Stimulated activated CD4-positive, alpha-beta T cell treated with anti-CD3 and anti-CD28 coated beads, Interleukin-2, amount 100 ng/mL, for 24 hours (primary cell): ENCODE measurements at regions not wholly inside any gene's neighbourhood (a gene's known extent, or its start where the extent isn't known, plus 50 kb on each side); places are given as distances from the start of the nearest gene placed in this dataset.

Source experiments
- DNase-seq, 2 donors: peaks; one replicate each; pipeline ENCODE4 v3.0.0-alpha.2; 2020

DNA sequence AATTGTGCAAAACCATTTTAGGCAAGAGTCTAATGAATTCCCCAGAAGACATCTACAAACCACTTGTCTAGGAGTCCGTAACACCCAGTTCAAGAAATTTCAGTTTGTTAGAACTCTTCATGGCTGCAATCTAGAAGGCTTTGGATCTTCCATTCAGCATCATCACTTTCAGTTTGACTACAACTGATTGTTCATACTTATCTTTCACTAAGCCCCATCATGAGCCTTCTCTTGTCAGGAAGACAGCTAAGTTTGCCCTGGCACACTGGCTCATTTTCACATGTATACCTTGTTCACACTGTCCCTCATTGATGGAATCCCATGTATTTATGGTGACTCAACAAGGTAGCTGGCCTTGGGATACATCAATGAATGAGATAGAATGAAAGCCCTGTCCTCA, 898.4 kb upstream of the CELF4 start:
- DNase-seq: no peak

DNA sequence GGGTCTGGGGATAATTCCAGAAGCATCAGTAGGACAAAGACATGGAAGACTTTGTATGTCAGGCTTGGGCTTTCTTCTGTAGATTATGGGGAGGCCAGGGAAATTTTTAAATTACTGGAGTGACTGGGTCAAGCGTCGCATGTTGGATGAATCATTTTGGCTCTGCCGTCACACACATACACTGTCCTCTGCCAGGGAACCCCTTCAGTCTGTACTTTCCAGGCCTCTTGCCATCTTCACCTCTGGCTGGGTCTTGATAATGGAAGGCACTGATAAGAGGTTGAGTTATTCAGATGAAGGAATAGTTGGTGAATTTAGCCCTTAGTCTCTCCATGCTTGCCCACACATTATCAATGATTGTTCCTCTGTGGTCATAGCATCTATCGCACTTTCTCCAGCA, 895.1 kb upstream of the CELF4 start:
- DNase-seq: no peak

DNA sequence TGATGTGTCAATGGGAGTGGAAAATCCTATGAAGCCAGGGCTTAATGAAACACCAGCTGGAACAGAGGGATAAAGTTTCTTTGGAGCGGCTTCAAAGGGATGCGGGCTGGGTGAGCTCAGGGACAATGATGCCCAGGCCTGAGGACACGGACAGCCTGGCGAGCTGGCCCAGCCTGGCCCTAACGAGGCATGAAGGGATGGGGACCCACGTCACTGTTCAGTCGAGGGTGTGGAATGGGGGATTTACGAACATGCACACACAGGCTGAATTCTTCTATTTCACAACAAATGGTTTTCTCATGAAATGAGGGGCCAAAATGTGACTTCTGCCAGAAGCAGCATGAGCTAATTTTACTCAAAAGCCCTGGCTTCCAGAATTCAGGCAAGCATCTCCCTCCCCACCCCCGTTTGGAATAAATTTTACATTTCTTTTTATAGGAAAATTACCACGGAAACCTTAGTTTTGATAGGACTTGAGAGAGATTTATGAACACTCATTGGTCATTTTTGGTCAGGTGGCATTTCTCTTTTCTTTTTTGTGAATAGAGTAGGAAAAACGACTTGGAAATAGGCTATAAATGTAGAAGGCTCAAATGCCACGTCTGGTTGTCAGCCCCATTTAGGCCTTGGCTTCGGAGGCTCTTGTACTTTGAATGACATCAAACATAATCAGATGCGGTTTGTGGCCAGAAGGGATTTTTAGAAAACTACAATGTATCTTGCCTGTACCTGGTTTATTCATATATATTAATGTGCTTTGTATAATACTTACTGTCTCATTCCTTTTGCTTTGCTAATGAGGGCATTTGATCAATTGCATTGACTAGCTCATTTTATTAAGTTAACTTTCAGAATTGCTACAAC, 893.8 kb upstream of the CELF4 start:
- DNase-seq: no peak

DNA sequence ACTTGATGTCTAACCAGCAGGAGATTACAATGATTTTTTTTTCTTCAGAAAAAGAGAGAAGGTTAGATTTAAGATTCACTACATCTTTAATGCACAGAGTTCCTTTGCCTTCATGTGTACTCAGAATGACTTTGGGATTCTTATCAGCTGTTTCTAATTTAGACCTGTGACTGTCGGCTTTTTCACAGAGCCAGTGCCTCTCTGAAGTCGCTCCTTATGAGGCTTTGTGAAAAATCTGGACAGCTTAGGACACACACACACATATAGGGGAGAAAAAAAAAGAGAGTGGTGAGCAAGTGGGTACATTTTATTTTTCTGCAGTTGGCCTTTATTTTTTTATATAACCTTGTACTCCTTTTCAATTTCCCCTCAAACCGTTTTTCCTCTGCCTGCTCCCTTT, 893.1 kb upstream of the CELF4 start:
- DNase-seq: no peak

DNA sequence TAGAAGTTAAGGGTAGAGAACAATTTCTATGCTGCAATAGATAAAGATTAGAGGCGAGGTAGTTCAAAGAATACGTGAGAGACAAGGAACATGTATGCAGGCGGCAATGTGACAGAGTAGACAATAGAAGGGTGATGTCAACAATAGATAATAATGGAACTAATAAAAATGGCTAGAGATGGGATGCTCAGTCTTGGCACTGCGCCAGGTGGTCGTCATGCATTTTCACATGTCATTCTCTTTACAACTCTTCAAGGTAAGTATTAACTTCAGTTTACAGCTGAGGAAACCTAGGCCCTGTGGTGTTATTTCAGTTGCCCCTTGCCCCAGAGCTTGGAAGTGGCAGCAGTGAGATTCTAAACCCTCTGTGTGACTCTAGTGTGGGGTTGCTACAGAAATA, 890.7 kb upstream of the CELF4 start:
- DNase-seq: no peak

DNA sequence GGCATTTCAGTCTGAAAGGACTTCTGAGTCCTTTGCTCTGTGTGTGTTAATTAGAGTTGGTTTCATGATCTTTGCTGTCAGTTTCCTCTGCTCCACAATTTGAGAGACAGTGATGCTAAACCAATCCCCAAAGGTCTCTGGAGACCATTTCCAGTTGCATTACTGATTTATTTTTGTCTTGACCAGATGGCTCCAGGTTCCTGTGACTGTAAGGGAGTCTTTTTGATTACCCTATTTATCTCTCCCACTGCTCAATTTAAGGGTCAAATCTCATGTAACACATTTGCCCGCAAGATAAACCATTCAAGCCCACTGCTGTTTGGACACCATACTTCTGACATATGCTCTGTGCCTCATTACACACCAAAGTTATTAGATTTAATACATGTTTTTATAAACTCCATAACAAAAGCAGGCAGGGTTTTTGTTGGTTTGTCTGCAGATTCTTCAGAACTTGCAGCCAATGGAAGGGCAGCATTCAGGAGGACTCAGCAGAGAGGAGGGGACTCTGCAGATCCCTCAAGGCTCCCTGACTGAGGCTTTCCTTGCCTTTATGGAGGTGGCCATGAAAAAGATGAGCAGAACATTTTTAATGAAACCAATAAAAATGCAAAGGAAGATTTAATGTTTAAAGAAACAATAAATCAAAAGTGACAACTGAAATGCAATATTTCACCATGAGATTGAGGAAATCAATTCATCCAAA, 889.3 kb upstream of the CELF4 start:
- no peak for DNase-seq

DNA sequence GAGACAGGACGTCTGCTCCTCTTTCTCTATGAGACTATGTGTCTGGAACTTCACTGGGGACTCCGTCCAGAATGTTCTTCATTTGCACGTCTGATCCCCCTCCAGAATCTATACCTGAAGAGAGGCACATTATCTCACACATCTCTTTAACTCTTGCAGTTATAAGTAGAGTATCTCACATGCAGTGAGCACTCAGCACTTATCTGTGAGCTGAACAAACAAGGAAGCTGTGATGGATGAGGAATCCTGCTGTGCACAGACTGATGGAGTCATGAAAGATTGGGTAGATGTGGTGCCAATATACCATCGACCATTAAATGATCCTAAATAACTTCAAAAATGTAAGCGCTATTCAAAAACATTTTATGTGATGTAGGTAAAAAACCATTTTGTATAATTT, 888.3 kb upstream of the CELF4 start:
- DNase-seq: no peak

DNA sequence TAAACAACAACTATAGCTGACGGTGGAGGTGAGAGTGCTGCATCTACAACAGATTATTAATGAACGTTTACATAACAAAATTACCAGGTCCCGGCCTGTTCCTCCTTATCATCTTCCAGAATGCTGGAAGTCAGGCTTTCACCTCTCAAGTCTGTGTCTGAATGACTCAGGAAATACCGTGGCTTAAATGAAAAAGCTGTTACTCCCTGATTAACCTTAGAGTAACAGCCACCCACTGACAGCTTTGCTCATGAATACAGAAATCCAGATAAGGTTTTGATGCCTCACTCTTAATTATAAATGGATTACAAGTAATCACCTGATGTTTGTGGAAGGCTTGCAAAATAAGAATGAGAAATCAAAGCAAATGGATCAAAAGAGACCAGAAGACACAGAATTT, 885.3 kb upstream of the CELF4 start:
- DNase-seq: no peak

DNA sequence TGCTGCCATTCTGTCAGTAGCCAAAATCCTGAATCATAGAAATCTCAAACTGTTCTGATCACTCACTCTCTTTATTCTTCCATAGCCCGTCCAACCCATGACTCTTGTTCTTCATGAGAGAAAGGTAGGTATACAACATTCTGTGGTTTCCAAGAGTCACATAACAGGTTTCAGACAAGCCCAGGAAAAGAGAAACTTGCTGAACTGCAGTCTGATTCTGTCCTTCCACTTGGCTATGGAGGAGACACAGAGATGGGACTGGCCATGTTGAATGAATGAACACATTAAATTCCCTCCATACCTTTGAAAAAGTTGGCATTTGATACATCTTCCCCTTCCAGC, 880.2 kb upstream of the CELF4 start:
- DNase-seq: no peak

DNA sequence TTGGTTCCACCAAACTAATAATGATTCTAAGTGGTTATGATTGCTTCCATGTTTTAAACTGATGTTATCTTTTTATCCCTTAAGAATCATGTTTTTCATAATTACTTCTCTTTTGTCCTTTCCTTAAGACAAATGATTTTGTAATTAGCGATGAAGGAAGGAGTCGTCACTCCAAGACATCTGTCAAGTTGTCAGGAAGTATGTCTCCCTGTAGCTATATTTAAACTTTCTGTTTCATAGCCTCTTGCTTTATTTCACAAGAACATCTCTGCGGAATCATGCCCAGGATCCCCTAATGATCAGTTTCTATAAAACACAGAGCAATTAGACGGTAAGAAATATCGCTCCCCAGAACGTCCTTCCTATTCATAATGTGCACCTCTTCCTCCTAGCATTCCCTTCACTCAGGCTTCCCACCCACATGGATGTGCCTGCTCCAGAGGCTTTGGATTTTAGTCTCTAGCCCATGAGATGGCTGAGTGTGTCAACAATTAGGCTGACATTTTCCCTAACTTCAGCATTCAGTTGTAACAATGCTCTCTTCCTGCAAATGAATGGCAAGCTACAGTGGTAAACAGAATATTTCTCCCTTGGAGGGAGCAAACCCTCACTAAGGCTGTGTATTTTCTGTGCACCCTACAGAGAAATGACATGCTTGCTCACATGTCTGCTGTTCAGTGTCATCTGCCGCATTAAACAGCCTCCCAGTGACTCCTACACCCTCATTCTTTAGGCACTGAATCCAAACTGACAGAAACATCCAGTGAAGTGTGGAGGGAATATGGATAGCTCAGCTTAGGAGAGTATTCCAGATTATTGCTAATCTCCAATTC, 879.6 kb upstream of the CELF4 start:
- no peak for DNase-seq

DNA sequence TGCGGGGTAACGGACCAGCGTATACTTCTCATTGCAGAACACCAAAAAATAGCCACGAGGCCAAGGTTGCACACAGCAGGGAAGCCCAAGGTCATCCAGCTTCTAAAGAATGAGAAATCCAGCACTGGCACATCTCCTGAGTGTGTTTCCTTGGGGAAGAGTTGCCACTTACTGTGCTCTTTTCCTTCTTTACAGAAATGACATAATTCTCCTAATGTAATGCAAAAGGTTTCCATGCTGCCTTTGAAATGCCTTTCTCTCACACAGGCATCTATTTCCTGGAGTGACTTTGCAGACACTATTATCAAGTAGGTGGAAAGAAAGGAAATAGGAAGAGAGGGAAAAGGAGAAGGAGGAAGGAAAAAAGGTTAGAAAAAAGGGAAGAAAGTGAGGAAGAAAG, 862.1 kb upstream of the CELF4 start:
- no peak for DNase-seq

DNA sequence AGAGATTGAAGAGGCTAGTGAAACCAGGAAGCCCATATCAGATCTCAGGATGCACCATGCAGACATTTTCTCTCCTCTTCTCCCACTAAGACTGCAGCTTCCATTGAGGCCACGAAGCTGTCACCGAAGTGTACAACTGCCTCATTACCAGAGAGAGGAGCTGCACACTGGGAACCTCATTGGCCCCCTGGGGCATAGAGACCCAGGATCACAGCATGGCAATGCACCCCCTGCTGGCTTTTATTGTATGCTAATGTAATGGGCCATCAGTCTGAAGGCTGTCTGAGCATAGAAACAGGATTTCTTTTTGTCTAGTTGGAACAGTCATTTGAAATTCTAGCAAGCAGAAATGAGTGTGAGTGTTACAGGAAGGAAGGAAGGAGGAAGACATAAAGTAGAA, 861.6 kb upstream of the CELF4 start:
- no peak for DNase-seq

DNA sequence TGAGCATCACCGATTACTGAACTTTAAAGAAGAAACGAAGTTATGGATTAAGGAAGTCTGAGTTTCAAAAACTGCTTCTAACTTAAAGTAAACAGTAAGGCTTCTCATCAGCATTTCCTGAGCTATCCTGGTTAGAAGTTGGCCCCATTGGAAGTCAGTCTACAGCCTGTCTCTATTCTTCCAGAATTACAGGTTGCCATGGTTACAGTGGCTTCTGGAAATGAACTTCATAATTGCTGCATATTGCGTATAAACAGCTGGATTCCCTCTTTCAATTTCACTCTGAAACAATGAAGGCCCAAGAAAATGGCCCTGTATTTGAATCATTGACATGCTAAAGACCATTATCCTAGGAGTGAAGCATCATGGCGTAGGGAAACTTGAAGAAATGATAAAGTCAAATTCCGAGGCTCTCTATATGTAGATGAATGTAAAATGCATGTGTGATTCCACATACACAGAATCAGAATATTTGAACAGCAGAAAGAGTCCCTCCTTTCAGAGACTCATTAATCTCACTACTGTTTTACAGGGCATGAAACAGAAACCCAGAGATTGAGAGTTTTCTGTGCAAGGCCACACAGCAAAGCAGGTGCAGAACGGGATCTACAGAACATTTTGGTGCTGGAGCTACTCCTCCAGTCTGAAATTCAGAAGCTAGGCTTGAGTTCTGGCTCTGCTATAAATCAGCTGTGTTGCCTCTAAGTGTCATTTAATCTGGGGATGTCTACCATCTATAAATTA, 856.4 kb upstream of the CELF4 start:
- no peak for DNase-seq

DNA sequence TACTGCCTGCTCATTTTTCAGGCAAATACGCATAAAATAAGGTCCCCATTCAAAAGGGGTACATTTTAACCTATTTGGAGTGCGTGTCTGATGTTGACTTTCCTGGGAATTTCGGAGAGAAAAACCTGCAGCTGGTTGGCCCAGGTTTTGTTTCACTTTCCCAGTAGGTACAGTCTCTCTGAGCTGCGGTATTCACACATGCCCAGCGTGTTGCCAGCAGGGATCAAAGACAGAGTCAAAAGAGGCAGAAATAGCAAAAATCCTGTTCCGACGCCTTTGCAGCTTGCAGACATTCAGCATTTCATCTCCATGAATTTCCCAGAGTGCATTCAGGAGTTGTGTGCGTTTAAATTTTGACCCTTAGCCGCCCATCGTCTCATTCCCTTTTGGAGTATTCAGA, 855.4 kb upstream of the CELF4 start:
- DNase-seq: no peak

DNA sequence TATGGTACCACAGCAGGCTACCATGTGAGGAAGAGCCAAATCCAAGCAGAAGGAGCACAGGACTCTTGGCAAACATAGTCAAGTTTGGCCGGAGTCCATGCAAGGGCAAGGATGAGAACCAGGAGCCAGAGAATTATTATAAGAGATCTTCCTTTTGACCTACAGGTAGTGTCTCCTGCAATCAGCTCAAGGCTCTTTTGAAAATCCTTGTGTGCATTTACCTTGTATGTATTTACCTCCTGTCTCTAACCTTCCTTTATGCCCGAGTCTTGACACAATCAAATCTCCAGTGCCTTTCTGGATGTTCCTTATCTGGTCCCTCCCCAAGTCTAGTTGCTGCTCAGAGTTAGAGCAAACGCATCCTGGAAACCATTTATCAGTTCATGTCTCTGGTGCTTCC, 855.0 kb upstream of the CELF4 start:
- DNase-seq: no peak

DNA sequence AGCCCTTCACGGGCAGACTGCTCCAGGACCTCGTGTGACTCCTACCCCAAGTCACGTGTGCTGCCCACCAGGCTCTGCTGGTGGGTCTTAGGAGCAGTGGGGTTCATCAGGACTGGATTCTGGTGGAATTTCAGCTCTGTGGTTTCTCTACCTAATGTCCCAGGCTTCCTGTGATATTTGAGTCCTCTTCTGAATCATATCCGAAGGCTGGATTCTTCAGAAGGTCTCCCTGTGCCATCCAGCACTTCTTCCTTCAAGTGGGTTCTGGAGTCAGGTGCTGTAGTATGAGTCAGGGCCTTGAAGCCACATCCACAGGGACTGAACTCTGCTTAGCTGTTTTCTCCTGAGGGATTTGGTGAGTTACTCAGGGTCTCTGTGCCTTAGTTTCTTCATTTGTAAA, 850.2 kb upstream of the CELF4 start:
- DNase-seq: no peak

DNA sequence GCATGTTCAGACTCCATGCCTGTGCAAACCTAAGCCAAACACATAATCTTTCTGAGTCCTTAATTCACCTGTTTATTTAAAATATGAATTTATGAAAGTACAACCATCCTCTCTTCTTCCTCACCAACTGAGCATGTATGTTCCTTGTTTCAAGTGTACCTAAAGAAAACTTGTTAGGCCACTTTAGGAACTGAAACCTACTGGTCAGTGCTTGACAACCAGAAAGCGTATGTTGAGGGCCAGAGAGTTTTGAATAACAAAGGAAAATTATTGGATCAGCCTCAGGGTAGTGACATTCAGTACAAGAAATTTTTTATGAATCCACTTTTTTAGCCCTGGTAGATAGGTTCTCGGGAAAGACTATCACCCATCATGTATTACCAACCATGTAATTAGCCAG, 847.6 kb upstream of the CELF4 start:
- DNase-seq: no peak

DNA sequence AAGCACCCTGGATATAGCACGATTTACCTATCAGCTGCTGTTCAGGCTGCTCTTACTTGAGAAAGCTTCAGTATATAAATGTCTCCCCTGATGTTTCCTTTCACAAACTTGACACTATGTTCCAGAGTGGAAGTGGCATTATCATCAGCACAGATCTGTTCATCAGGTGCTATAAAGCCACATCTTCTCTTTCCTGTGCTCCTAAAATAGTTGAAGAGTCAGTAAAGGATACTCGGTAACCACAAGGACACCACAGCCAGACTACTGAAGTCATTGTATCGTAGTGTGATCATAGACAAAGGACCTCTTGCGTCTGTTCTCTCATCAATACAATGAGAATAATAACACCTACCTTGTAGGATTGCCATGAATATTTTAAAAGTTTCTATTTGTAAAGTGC, 841.0 kb upstream of the CELF4 start:
- no peak for DNase-seq

DNA sequence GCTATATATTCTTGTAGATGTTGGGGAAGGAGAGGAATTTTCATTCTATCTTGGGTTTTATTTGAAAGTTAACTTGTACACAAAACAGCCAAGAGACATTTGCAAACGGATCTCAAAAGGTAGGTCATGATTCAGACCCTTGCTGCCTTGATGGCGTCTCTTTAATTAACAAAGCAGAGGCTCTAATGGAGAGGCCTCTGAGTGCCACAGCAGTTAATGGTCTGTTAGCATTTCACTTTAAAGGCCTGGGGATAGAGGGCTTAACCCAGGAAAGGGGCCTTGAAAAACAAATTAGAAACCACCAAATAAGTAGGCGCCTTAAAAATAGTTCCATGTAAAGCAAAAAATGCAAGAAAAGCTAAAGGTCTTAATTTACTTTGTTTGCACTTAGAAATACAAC, 836.9 kb upstream of the CELF4 start:
- DNase-seq: no peak

DNA sequence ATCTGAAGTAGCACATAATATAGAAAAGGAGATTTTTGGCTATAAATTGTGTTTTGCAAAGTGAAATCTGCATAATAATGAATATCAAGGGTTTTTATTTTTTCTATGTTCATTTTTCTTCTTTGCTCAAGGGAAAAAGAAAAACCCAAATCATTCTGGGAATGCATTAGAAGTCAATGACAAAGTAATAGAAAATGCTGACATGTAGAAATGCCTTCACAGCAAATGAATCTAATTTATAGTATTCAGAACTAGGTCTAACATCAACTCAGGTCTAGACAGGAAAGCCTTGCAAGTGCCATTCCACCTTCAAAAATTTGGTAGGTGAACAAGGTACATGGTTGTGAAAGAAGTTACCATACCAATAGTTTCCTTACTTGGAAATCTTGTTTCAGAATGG, 831.5 kb upstream of the CELF4 start:
- DNase-seq: no peak

DNA sequence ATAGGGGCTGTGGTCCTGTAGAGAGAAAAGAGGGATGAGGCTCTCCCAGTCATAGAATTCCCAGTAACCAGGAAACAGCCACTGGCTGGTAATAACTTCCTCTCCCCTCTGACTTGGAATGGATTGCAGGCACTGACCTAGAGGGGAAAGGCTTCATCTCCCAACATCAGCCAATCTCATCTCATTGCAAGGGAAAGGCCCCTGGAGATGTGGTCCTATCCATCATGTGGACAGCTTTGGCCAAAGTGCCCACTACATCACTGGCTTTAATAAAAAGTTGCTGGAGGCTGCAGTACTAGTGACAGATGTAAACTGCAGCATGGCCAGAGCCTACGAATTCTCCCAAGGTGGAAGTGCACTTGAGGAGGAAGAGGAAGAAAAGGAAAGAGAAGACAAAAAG, 820.5 kb upstream of the CELF4 start:
- no peak for DNase-seq

DNA sequence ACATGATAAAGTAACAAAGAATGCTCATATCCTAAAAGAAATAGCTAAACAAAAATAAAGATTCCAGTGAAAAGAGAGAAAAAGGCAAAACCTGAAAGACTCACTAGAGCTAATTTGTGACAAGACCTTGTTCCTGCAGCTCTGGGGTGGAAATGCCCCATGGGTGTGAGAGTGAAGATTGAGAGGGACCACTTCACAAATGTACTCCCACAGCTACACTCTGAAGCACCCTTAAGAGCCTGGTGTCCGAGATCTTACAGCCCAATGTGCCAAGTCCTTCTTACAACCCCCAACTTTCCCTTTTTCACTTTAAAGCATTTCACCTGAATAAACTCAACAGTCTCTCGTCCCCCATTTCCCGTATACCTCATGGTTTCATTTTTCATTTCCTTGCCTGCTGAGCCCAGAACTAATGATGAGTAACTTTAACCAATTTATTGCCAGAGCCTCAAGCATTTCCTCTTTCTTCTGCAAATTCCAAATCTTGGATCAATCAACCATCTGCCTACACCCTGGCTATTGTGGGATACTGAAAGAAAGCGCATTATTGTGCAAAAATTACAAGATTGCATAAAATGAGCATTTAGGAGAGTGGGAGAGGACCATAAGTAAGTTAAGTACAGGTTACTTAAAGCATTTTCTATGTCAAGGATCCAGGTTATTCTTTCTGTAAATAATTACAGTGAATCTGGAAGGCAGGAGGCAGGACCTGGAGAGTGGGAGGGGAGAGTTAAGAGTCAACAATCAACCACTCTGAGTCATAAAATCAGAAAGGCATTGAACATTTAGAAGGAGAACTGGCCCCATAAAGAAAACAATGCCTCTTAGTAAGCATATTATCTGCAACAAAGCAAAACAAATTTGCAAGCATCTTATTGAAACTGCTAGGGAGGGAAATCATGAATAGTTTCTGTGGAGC, 804.4 kb upstream of the CELF4 start:
- no peak for DNase-seq
